DND-41 (cell line): ENCODE measurements at regions not wholly inside any gene's neighbourhood (a gene's known extent, or its start where the extent isn't known, plus 50 kb on each side); places are given as distances from the start of the nearest gene placed in this dataset.

Source experiments
- EZH2 ChIP-seq: IDR thresholded peaks from 3 replicates; pipeline ENCODE4 v1.6.1; 2012; ENCODE audit warnings: borderline replicate concordance, low read depth, mild to moderate bottlenecking, moderate library complexity, low read length, inconsistent platforms; ENCODE audit not compliant: severe bottlenecking
- TF ChIP-seq, protein P1 (sequence below): IDR thresholded peaks from 2 replicates; pipeline ENCODE4 v1.5.1; 2012; ENCODE audit warnings: borderline replicate concordance, low read length, moderate library complexity, mild to moderate bottlenecking; ENCODE audit not compliant: poor library complexity, severe bottlenecking; ENCODE audit errors: extremely low read depth

GRCh38 chrY:14411334-14411733, 113.0 kb upstream of the NLGN4Y start:
- TF ChIP-seq, protein P1, sequence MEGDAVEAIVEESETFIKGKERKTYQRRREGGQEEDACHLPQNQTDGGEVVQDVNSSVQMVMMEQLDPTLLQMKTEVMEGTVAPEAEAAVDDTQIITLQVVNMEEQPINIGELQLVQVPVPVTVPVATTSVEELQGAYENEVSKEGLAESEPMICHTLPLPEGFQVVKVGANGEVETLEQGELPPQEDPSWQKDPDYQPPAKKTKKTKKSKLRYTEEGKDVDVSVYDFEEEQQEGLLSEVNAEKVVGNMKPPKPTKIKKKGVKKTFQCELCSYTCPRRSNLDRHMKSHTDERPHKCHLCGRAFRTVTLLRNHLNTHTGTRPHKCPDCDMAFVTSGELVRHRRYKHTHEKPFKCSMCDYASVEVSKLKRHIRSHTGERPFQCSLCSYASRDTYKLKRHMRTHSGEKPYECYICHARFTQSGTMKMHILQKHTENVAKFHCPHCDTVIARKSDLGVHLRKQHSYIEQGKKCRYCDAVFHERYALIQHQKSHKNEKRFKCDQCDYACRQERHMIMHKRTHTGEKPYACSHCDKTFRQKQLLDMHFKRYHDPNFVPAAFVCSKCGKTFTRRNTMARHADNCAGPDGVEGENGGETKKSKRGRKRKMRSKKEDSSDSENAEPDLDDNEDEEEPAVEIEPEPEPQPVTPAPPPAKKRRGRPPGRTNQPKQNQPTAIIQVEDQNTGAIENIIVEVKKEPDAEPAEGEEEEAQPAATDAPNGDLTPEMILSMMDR = no peak
- TF ChIP-seq EZH2 = no peak
